ENCODE measurements at regions not wholly inside any gene's neighbourhood (a gene's known extent, or its start where the extent isn't known, plus 50 kb on each side); places are given as distances from the start of the nearest gene placed in this dataset.
"Not testable (repeated sequence)": the region's sequence is repeated elsewhere in the genome, so short reads cannot be mapped to it uniquely, and the experiment has no call there.

GRCh38 chr11:96447208-96448110, 57.6 kb downstream of the JRKL start:
- DNase-seq, result no peak

GRCh38 chr11:96448225-96448624, 58.4 kb downstream of the JRKL start:
- DNase-seq, result no peak

DNA sequence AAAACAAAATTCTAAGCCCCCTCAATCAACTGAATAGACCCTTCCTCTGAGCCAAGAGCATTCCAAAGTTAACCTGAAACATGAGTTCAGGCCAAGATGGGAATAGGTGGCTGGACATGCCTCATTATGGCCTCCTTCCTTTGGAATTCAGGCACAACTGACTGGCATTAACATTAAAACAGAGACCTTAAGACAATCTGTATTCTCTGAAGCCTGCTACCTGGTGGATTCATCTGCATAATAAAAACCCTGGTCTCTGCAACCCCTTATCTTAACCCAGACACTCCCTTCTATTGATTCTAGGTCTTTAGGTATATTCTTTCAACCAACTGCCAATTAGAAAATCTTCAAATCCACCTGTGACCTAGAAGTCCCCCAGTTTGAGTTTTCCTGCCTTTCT, 66.3 kb downstream of the JRKL start:
- no peak for DNase-seq

DNA sequence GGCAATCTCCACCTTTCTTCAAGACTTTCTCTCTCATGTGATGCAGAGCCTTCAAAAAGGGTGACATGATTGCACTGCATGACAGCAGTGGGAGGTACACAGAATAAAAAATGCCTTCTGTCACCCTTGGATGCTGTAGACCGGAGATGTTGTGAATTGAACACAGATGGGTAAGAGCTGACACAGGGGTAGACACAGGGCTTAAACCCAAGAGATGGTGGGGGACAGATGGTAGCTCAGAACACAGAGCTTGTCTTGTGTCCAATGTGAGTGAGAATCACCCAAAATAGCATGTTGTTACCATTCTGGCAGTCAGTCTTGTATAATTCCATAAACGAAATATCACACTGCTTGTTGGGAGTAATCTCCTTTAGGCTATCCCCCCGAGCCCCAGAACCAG, 69.9 kb downstream of the JRKL start:
- DNase-seq, result no peak

GRCh38 chr11:96461871-96462270, 72.1 kb downstream of the JRKL start:
- DNase-seq, result no peak

DNA sequence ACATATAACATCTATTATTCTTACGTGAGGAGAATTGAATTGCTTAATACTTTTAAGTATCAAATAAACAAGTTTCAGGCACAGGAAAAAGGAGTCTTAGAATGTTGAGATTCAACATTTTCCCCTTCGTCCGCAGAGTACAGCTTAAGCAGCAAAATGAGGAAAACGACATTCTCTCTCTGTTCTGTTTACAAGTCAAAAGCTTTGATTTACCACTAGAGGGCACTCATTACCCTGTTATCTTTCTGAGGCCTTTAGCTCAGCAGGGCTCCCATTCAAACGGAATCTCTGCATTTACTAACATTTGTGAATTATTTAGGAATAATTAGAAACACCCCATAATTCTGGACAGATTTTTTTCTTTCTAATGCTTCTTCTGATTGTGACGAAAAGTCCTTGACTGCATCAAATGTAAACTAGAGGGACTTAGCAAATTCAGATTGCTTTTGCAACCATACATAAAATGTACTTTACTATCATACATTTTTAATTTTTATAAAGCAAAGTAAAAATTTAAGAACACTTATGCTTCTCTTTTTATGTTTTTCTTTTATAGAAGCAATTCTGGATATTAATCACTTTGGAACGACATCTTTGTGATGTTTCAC, 75.0 kb downstream of the JRKL start:
- peak; percentile 5 to 46 for DNase-seq

DNA sequence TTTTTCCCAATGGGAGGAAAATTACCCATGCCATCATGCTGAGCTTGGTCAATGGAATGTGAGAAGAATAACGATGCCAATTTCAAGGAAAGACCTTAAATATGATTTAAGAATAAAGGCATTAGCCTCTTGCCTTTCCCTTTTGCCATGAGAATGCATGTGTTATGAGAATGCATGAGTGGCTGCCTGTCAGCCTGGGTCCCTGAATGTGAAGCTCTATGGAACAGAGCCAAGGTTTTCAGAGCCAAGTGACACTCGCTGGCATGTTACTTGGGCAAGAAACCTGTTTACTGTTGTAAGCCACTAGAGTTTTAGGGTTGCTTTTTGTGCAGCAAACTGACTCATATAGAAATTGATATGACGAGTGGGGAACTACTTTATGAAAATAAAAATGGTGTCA, 75.7 kb downstream of the JRKL start:
- DNase-seq, result no peak

GRCh38 chr11:96466607-96467006, 76.8 kb downstream of the JRKL start:
- no peak for DNase-seq

- DNase-seq, result no peak
These were observed 80.0 kb downstream of the JRKL start for GRCh38 chr11:96469776-96470175.

DNA sequence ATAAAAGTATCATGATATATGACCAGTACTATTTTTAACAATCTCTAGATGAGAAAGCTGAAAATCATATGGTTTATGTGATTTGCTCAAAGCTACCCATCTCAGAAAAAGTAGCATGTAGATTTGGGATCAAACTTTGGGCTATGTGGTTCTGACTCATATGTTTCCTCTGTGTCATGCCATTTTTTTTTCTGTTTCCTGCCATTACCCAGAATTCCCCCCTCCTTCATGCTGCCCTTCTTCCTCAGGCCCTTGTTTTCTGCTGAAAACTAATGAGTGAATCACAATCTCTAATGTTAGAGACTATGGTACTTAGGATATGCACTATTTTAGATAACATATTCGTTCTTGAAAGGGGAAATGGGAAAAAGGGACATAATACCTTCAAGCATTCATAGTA, 80.7 kb downstream of the JRKL start:
- DNase-seq, result no peak

DNA sequence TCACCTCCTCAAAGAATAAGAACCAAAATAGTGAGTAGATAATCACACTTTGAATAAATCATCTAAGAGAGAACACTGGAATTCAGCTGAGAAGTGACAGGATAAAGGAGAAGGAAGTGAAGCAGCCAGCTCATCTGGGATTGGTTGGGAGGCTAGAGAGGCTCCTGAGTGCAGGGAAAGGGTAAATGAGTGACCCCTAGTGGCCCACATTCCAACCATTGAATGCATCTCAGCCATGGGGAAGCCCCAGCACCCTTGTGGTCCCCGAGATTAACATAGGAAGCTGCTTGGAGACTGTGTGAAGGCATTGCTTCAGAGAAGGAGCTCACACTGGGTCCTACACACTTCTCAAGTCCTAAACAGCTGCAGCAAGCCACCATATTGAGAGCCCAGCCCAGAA, 82.3 kb downstream of the JRKL start:
- DNase-seq, result no peak

DNA sequence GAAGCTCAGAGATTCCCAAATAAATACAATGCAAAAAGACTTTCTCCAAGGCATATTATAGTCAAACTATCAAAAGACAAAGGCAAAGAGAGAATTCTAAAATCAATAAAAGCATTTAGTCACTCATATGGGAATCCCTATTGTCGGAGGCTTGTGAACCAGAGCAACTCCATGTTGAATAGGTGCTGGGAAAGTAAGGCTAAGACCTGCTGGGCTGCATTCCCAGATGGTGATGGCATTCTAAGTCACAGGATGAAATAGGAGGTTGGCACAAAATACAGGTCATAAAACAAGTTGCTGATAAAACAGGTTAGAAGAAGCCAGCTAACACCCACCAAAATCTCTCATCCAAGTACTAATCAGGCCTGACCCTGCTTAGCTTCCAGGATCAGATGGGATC, 84.5 kb downstream of the JRKL start:
- no peak for DNase-seq

DNA sequence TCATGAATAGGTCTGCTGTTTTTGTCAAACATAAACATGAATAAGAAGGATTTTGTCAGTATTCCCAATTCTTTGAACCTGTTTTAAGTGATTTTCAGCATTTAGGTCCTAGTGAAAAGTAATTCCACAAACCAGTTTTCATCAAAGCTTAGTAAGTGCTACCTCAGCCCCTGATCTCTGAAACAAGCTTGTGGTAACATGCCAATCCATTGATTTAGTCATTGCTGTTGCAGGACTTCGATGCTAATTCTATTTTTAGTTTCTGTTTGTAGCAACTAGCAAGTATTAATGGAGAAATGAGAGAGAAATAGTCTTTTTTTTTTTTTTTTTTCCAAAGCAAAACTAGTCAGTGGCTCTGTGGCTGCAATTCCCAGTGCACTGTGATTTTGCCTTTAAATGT, 91.4 kb downstream of the JRKL start:
- no peak for DNase-seq

DNA sequence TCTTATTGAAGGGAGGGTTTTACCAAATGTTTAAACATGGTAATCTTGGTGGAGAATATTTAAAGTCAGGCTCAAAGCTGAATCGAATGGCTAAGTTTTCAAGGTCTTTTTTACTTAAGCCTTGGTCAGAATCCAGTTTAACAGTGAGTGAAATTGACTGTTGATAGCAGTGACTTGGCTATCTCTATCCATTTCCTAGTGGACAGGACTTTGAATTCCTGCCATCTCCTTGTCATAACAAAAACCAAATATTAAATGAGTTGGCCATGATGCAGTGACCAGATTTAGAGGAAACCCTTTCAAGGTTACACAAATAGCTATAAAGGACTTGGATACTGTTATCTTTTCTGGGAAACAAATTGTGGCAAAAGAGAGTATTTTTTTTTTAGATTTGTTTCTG, 92.0 kb downstream of the JRKL start:
- no peak for DNase-seq

- DNase-seq, result no peak
These were observed 92.4 kb downstream of the JRKL start for GRCh38 chr11:96482193-96482592.

- no peak for DNase-seq
These were observed 93.7 kb downstream of the JRKL start for GRCh38 chr11:96483374-96483955.

GRCh38 chr11:96484361-96484760, 94.5 kb downstream of the JRKL start:
- DNase-seq, result no peak

GRCh38 chr11:96486890-96487611, 97.2 kb downstream of the JRKL start:
- DNase-seq, result no peak

- DNase-seq, result not testable (repeated sequence)
These were observed 99.1 kb downstream of the JRKL start for GRCh38 chr11:96488911-96489310.

DNA sequence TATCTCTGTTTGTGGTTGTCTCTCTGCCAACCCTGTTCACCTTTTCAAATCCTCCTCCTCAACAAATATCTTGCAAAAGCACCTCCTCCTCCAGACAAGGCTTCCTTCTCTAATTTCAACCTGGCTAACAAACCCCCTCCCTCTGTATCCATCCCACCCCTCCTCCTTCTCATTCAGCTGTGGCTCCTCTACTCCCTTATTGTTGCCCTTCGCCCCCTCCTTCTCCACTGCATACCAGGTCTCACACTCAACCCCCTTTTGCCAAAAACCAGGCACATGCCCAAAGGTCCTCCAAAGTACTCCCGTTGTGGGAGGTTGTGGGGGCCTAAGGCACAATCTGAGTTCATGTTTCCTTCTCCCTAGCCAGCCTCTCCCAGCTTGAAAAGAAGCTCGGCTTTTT, 110.6 kb downstream of the JRKL start:
- DNase-seq, result no peak

DNA sequence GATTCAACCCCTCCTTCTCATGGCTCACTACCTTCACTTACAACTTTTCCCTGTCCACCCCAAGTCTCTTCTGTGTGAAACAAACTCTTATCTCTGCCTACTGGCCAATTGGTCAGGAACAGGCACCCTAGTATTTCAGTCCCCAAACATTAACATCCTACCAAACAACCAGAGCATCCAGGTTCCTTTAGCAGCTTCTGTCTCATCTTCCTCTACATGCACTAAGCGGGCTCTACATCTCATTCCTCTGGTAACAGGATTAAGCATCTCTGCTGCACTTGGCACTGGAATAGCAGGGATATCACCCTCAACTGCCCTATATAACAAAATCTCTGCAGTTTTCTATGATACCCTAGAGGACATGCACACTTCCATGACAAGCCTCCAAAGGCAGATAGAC, 116.2 kb downstream of the JRKL start:
- no peak for DNase-seq

DNA sequence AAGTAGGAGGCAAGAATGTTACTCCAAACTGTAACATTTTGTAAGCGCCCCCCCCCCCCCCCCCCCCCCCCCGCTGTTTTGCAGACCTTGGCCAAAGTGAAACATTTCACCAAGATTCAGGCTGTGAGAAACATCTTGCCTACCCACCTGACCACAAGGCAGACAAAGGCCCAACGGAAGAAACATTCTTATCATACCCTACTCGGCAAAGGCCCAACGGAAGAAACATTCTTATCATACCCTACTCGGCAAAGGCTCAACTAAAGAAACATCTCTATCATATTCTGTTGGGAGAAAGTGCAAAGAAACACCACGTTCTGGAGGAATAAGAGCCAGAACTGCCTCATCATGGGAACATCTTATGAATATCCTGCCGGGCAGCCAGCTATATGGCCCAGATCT, 117.1 kb downstream of the JRKL start:
- no peak for DNase-seq

- DNase-seq, result no peak
These were observed 119.0 kb downstream of the JRKL start for GRCh38 chr11:96508861-96509260.

- DNase-seq, result no peak
These were observed 131.1 kb downstream of the JRKL start for GRCh38 chr11:96520939-96521338.
